Mucosa of descending colon (tissue), 3 donors: ENCODE measurements at regions not wholly inside any gene's neighbourhood (a gene's known extent, or its start where the extent isn't known, plus 50 kb on each side); places are given as distances from the start of the nearest gene placed in this dataset.

Source experiments
- ATAC-seq: fragments of 200-7000 bp; cut with Tn5 transposase; one replicate; pipeline ENCODE4 v1.9.1; 2020; ENCODE audit warnings: mild to moderate bottlenecking, moderate library complexity
- DNase-seq, 3 donors: peaks; one replicate each; pipeline ENCODE4 v3.0.0-alpha.2; 2020
- H3K36me3 ChIP-seq: fragments of 200-600 bp; one replicate; pipeline ENCODE4 v1.8.0; 2021; ENCODE audit warnings: low read depth, mild to moderate bottlenecking
- H3K4me1 ChIP-seq: fragments of 200-600 bp; one replicate; pipeline ENCODE4 v1.8.0; 2021; ENCODE audit warnings: low read depth, mild to moderate bottlenecking
- H3K4me3 ChIP-seq: fragments of 200-600 bp; one replicate; pipeline ENCODE4 v1.8.0; 2021; ENCODE audit warnings: mild to moderate bottlenecking
- H3K9me3 ChIP-seq: fragments of 200-600 bp; one replicate; pipeline ENCODE4 v1.8.0; 2021; ENCODE audit warnings: mild to moderate bottlenecking
- CTCF ChIP-seq: fragments of 200-600 bp; IDR thresholded peaks from one replicate; pipeline ENCODE4 v1.8.0; 2022; ENCODE audit warnings: antibody characterized with exemption, mild to moderate bottlenecking
- intact Hi-C, 2 donors: fragments of 100-400 bp; cut with DNase I in 1 of 2; cut with micrococcal nuclease in 1 of 2; formaldehyde crosslinking; loops; one replicate each; pipeline versions ENCODE4 v1.11.0 to v1.11.1; 2022; cut with DNase I, micrococcal nuclease
- donor health status: DM: no; HTN: no; CAD: no; lungs with moderate emphysema.
- donor health status: DM: no; HTN: no; CAD: no.
- donor health status: DM: no; HTN: yes; CAD: no.

- Histone ChIP-seq H3K4me3 (no peak overlapping the region), H3K9me3 (peaks cover 8% of the 10 kb centered on the region), H3K36me3 (no peaks in the 10 kb centered on the region), H3K4me1 (no peaks in the 10 kb centered on the region)
- ATAC-seq (peak; percentile 44), DNase-seq (no peak)
- no peak for TF ChIP-seq CTCF
- intact Hi-C loops = no loop called here
Measured at GRCh38 chr3:189121092-189121491, 50.7 kb upstream of the TPRG1 start.
